Dermis blood vessel endothelial cell (primary cell): ENCODE measurements at regions not wholly inside any gene's neighbourhood (a gene's known extent, or its start where the extent isn't known, plus 50 kb on each side); places are given as distances from the start of the nearest gene placed in this dataset.
"Not testable (repeated sequence)": the region's sequence is repeated elsewhere in the genome, so short reads cannot be mapped to it uniquely, and the experiment has no call there.

ENCODE experiments used
- DNase-seq: peaks from one replicate; pipeline ENCODE4 v3.0.0; 2010

DNA sequence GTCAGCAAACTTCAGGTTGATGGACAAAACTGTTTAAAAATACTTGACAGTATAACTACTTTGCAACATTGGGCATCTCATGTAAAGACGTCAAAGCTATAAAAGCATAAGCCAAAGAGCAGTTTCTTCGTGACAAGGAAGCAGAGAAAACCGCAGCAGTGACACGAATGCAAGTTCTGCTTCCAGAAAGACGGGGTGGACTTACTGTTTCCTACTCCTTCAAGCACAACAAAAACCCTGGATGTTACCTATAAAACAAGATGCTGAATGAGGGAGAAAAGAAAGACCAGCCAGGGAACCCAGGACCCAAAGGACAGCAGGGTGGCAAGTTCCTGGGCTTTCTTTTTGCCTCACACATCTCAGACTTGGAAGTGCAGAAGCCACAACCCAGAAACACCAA lies 98.0 kb downstream of the DLL1 start:
- DNase-seq, result no peak

- DNase-seq, result not testable (repeated sequence)
These were observed 98.8 kb downstream of the DLL1 start for GRCh38 chr6:170192101-170192500.

DNA sequence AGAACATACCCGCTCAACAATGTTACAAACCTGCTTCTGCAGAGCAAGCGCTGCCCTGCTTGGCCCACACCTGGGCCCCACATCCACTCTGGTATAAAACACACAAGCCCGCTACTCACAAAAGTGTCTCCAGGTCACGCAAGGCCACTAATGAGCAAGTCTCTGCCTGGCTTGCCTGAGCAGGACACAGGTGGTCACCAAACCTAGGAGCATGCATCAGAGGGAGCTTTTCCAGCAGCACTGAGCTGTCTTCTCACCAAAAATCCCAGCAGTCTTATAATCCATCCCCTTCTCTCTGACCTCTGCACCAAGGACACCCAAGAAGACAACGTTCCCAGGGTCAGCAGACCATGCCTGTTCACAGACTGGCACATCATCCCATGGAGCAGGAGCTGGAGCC lies 100.8 kb downstream of the DLL1 start:
- no peak for DNase-seq

- DNase-seq, result no peak
These were observed 101.6 kb downstream of the DLL1 start for GRCh38 chr6:170189236-170189635.

DNA sequence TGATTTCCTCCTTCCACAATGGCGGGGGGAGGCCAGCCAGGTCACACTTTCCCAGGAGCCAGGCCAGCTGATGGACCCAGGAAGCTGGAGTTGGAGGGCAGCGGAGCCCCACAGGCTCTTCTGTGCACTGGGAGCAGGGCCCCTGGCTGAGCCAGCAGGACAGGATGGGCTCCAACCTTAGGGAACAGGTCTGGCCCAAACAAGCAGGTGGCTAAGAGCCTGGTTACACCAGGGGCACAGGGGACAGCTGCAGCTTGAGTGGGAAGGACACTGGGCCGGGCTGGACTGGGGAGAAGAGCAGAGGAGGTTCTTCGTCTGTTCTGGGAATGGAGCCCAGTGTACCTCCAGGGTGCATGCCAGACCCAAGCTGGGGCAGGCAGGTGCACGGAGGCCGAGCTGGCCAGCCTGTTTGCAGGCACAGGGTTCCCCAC lies 102.3 kb downstream of the DLL1 start:
- DNase-seq, result no peak

DNA sequence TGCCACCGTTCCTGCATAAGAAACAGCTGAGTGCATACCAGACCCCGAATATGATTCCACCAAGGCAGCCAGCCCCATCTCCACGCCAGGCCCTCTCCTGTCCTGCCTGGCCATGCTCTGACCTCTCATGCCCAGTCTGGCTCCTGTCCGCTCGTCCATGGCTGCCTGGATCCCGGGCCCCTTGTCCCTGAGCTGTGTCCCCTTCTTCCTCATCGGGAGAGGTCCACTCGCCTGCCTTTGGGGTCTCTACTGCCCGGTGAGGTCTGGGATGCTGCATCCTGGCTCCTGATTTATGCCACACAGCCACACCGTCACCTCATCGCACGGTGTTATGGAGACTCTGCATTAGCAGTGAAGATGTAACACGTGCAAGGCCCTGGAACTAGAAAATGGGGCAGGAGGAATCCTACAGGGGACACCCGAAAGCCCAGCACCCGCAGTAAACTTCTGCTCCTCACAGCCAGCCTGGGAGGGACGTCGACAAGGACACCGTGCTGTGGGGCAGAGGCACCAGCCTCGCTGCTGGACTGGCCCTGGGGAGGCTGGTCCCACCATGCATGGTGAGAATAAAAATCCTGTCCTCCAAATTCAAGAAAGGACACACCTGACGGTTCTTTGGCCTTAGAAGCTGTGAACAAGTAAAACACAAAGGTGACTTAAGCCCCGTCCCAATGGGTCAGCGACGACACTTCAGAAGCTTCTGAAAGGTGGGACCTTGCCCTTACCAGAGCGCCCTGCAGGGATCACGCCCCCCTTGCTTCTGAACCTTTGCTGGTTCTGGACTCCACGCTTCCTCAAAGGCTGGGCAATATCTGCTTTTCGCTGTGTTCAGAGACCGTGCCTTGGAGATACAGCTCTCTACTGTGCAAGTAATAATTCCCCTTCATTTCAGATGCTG lies 103.0 kb downstream of the DLL1 start:
- no peak for DNase-seq

- no peak for DNase-seq
These were observed 103.8 kb downstream of the DLL1 start for GRCh38 chr6:170186941-170187668.

GRCh38 chr6:170186006-170186935 lies 104.6 kb downstream of the DLL1 start:
- no peak for DNase-seq

GRCh38 chr6:170185175-170185978 lies 105.5 kb downstream of the DLL1 start:
- DNase-seq, result no peak

DNA sequence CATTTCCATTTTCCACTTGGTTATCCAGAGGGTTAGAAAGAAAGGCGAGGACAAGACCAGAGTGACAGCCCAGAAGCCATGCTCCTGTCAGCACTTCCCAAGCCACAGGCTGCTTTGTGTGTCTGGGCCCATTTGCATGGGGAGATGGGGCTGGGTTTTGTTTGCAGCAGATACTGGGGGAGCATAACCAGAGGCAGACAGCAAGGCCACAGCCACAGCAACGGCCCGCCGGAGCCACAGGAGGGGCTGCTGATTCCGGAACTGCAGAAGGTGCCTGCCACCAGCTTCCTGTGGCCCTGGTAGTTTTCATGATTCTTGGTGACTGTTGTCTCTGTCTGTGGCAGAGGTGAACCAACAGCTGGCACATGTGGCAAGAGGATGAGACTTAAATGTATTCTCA lies 106.6 kb downstream of the DLL1 start:
- DNase-seq, result no peak

DNA sequence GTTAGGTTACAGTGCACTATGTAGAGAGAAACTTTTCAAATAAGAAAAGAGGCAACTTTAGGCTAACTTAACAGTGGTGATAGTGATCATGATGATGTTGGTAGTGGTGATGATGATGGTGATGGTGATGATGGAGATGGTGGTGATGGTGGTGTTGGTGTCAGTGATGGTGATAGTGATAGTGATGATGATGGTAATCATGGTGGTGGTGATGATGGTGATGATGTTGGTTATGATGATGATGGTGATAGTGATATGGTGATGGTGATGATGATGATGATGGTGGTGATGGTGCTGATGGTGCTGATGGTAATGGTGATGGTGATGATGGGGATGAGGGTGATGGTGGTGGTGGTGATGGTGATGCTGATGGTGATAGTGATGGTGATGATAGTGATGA lies 107.4 kb downstream of the DLL1 start:
- no peak for DNase-seq

GRCh38 chr6:170182781-170183120 lies 108.1 kb downstream of the DLL1 start:
- no peak for DNase-seq

GRCh38 chr6:170182093-170182780 lies 108.6 kb downstream of the DLL1 start:
- no peak for DNase-seq

GRCh38 chr6:170181338-170181690 lies 109.6 kb downstream of the DLL1 start:
- DNase-seq, result no peak

- no peak for DNase-seq
These were observed 110.1 kb downstream of the DLL1 start for GRCh38 chr6:170180671-170181337.

- DNase-seq, result peak; percentile 31
These were observed 111.1 kb downstream of the DLL1 start for GRCh38 chr6:170179616-170180324.

DNA sequence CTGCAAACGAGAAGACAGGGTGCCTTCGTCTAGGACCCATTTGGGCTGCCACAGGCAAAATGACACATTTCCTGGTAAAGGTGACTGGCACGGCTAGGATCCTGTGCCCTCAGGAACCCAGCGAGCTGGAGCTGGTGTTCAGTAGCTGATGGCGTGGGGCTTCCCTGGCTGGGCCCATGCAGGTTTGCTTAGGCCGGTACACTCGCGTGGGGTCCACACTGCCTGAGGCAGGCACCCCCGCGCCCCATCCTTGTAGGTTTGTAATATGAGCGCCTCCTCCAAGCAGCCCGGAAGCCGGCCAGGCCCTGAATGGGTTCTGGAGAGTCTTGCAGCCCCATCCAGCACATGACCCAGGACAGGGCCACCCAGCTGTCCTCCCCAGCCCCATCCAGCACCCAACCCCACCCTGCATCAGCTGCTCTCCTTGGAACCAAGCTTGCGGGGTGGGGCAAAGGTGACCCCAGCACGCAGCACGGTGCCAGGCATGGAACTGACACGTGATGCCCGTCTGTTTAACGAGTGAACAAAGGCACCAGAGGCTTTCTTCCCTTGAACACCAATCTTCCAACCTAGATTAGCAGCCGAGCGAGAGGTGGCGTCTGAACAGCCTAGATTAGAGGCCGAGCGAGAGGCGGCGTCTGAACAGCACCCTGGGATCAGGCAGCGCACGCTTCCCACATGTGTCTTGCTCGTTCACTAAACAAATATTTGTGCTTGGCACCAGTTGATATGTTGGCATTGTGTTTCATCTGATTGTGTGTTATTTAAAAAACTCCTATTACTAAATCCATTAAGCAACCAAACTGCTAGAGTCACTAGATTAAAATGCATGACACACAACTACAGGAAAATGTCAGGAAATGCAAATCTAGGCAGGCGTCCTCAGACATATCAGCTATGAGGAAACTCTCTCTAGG lies 112.1 kb downstream of the DLL1 start:
- peak; percentile 71 for DNase-seq

GRCh38 chr6:170177772-170178560 lies 112.9 kb downstream of the DLL1 start:
- no peak for DNase-seq
